ENCODE measurements at regions not wholly inside any gene's neighbourhood (a gene's known extent, or its start where the extent isn't known, plus 50 kb on each side); places are given as distances from the start of the nearest gene placed in this dataset.

GRCh38 chr7:106795084-106795876 lies 69.8 kb upstream of the PIK3CG start:
- POLR2A ChIA-PET: no interaction called here
- ATAC-seq: no peak
- no peaks in the 10 kb centered on the region for H3K36me3 ChIP-seq (ENCODE audit: control insufficient read depth in 1 of 2, insufficient read depth in 2 of 2, low read length in 2 of 2)
- H3K4me2 ChIP-seq (ENCODE audit: low read length): no peak overlapping the region
- CTCF ChIA-PET: no interaction called here
- DNase-seq (ENCODE audit: low read depth, low spot score): no peak
- H3K79me2 ChIP-seq (ENCODE audit: insufficient read depth, low read length): no peaks in the 10 kb centered on the region
- no peak overlapping the region for H3K9ac ChIP-seq (ENCODE audit: low read length)
- H4K20me1 ChIP-seq (ENCODE audit: insufficient read depth): no peaks in the 10 kb centered on the region
- intact Hi-C loops (cut with micrococcal nuclease): loop anchor here (10.0 kb wide), 1 partner anchor 930 kb away; no protein-coding TSS in a partner anchor
- no peak overlapping the region for H3K27ac ChIP-seq (ENCODE audit: low read depth, low read length)
- TF ChIP-seq, protein P1, sequence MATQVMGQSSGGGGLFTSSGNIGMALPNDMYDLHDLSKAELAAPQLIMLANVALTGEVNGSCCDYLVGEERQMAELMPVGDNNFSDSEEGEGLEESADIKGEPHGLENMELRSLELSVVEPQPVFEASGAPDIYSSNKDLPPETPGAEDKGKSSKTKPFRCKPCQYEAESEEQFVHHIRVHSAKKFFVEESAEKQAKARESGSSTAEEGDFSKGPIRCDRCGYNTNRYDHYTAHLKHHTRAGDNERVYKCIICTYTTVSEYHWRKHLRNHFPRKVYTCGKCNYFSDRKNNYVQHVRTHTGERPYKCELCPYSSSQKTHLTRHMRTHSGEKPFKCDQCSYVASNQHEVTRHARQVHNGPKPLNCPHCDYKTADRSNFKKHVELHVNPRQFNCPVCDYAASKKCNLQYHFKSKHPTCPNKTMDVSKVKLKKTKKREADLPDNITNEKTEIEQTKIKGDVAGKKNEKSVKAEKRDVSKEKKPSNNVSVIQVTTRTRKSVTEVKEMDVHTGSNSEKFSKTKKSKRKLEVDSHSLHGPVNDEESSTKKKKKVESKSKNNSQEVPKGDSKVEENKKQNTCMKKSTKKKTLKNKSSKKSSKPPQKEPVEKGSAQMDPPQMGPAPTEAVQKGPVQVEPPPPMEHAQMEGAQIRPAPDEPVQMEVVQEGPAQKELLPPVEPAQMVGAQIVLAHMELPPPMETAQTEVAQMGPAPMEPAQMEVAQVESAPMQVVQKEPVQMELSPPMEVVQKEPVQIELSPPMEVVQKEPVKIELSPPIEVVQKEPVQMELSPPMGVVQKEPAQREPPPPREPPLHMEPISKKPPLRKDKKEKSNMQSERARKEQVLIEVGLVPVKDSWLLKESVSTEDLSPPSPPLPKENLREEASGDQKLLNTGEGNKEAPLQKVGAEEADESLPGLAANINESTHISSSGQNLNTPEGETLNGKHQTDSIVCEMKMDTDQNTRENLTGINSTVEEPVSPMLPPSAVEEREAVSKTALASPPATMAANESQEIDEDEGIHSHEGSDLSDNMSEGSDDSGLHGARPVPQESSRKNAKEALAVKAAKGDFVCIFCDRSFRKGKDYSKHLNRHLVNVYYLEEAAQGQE (IDR thresholded peaks at IDR 0.05; ENCODE audit: low read depth): no peak
- no peak for TF ChIP-seq TCF7L2 (IDR thresholded peaks at IDR 0.05; ENCODE audit: borderline replicate concordance, extremely low read depth, insufficient read depth, insufficient read length)
- TF ChIP-seq SRF (IDR thresholded peaks at IDR 0.05; ENCODE audit: low read depth): no peak
- no peak for TF ChIP-seq JUND (IDR thresholded peaks at IDR 0.05)
- no peak for TF ChIP-seq ATF3 (IDR thresholded peaks at IDR 0.05)
- TF ChIP-seq, protein P2, sequence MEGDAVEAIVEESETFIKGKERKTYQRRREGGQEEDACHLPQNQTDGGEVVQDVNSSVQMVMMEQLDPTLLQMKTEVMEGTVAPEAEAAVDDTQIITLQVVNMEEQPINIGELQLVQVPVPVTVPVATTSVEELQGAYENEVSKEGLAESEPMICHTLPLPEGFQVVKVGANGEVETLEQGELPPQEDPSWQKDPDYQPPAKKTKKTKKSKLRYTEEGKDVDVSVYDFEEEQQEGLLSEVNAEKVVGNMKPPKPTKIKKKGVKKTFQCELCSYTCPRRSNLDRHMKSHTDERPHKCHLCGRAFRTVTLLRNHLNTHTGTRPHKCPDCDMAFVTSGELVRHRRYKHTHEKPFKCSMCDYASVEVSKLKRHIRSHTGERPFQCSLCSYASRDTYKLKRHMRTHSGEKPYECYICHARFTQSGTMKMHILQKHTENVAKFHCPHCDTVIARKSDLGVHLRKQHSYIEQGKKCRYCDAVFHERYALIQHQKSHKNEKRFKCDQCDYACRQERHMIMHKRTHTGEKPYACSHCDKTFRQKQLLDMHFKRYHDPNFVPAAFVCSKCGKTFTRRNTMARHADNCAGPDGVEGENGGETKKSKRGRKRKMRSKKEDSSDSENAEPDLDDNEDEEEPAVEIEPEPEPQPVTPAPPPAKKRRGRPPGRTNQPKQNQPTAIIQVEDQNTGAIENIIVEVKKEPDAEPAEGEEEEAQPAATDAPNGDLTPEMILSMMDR (IDR thresholded peaks at IDR 0.05 in 2 of 3, conservative IDR thresholded peaks at IDR 0.05 in 1 of 3; ENCODE audit: borderline replicate concordance in 1 of 3, insufficient read depth in 1 of 3, low read depth in 2 of 3, low read length in 2 of 3): no peak
- TF ChIP-seq RAD21 (IDR thresholded peaks at IDR 0.05; ENCODE audit: low read depth): no peak
- TF ChIP-seq ZNF274 (IDR thresholded peaks at IDR 0.05; ENCODE audit: low read depth, low read length): no peak
- no peak for TF ChIP-seq EGR1 (IDR thresholded peaks at IDR 0.05; ENCODE audit: low read depth)
- no peaks in the 10 kb centered on the region for H3K9me3 ChIP-seq (ENCODE audit: control insufficient read depth in 1 of 2, insufficient read depth in 1 of 2, low read depth in 1 of 2, low read length in 2 of 2)
- no peaks in the 10 kb centered on the region for H3K4me1 ChIP-seq (ENCODE audit: control insufficient read depth in 1 of 2, insufficient read depth in 2 of 2, low read length in 2 of 2)
- H3K27me3 ChIP-seq (ENCODE audit: insufficient read depth, low read length): no peaks in the 10 kb centered on the region
- no TSS peak for BruUV-seq (replicated peaks)
- RAD21 ChIA-PET (ENCODE audit: low non-redundant PET in 1 of 2, low total read pairs in 2 of 2, uncharacterized antibody in 2 of 2, unreplicated experiment in 2 of 2): no interaction called here
- H2AFZ ChIP-seq (ENCODE audit: low read depth, low read length, poor library complexity, severe bottlenecking): no peak overlapping the region
- no peaks in the 10 kb centered on the region for H3K9me2 ChIP-seq (ENCODE audit: insufficient read depth)
- no peak overlapping the region for H3K4me3 ChIP-seq (replicated peaks in 1 of 2; ENCODE audit: low read depth in 1 of 2, low read length in 2 of 2)
